Endothelial cell of umbilical vein (primary cell): ENCODE measurements at regions not wholly inside any gene's neighbourhood (a gene's known extent, or its start where the extent isn't known, plus 50 kb on each side); places are given as distances from the start of the nearest gene placed in this dataset.

Experiments used
- BruUV-seq: library from RNA; stranded (reverse); fragments of 400-500 nt; replicated peaks from 2 replicates; lab custom pipeline; 2021; lab: Mats Ljungman, UMichigan
- CTCF ChIA-PET: fragments of 300-600, 350-600 bp; sonication (Branson Sonifier 250); formaldehyde crosslinking; loops from one replicate; lab custom pipeline; 2021; ENCODE audit warnings: antibody characterized with exemption, inconsistent platforms; lab: Charles Lee
- POLR2A ChIA-PET: fragments of 300-600, 350-600 bp; sonication (Branson Sonifier 250); formaldehyde crosslinking; loops from one replicate; lab custom pipeline; 2021; ENCODE audit warnings: antibody characterized with exemption, inconsistent platforms; lab: Charles Lee
- DNase-seq: peaks from one replicate; pipeline ENCODE4 v3.0.0-alpha.2; 2011; ENCODE audit warnings: low read depth, low spot score
- FAIRE-seq: peaks from 2 replicates; lab custom pipeline; 2011; peaks lifted over from hg19 to GRCh38; lab: Jason Lieb, UNC
- H2AFZ ChIP-seq: 2 replicates; pipeline ENCODE4 v1.6.0; 2012; ENCODE audit warnings: low read depth, low read length, control low read depth, inconsistent platforms
- H3K27ac ChIP-seq: 2 replicates; pipeline ENCODE4 v1.5.1; 2011; ENCODE audit warnings: low read depth, mild to moderate bottlenecking, control low read depth, low read length, moderate library complexity; ENCODE audit not compliant: insufficient read depth
- H3K27me3 ChIP-seq, 2 experiments: 2 replicates each; pipeline versions ENCODE4 v1.6.0 to v1.6.1; 2011; ENCODE audit warnings: low read length in 2 of 2, mixed read lengths in 1 of 2; ENCODE audit not compliant: control insufficient read depth in 2 of 2, insufficient read depth in 2 of 2
- H3K36me3 ChIP-seq, 2 experiments: 2 replicates in 1 of 2; 3 replicates in 1 of 2; pipeline ENCODE4 v1.5.1; 2011; ENCODE audit warnings: low read length in 2 of 2, mild to moderate bottlenecking in 1 of 2, moderate library complexity in 1 of 2; ENCODE audit not compliant: control insufficient read depth in 2 of 2, insufficient read depth in 2 of 2; ENCODE audit errors: extremely low read depth in 1 of 2
- H3K4me1 ChIP-seq: 3 replicates; pipeline ENCODE4 v1.5.1; 2011; ENCODE audit warnings: mild to moderate bottlenecking, low read length; ENCODE audit not compliant: control insufficient read depth, insufficient read depth; ENCODE audit errors: extremely low read depth
- H3K4me2 ChIP-seq: 2 replicates; pipeline ENCODE4 v1.6.1; 2011; ENCODE audit warnings: low read length, control low read depth, mixed read lengths; ENCODE audit not compliant: insufficient read depth
- H3K4me3 ChIP-seq, 3 experiments: fragments of 200-600 bp in 1 of 3; sonication (generic), shearing (Covaris generic) in 1 of 3; replicated peaks in 1 of 3; 2 replicates each; pipeline ENCODE4 v1.5.1; 2011 to 2016; ENCODE audit warnings: control low read depth in 3 of 3, low read length in 3 of 3, mild to moderate bottlenecking in 2 of 3, inconsistent platforms in 1 of 3, low read depth in 1 of 3, moderate library complexity in 1 of 3; ENCODE audit not compliant: insufficient read depth in 1 of 3
- H3K79me2 ChIP-seq: 2 replicates; pipeline ENCODE4 v1.6.0; 2012; ENCODE audit warnings: low read length, inconsistent platforms; ENCODE audit not compliant: control insufficient read depth, insufficient read depth
- H3K9ac ChIP-seq: replicated peaks from 2 replicates; pipeline ENCODE3; 2011; ENCODE audit warnings: low read length, control low read depth; ENCODE audit not compliant: insufficient read depth; ENCODE audit errors: extremely low read depth
- H3K9me1 ChIP-seq: replicated peaks from 3 replicates; pipeline ENCODE4 v1.6.0; 2011; ENCODE audit warnings: mild to moderate bottlenecking, low read length; ENCODE audit not compliant: control insufficient read depth, insufficient read depth; ENCODE audit errors: extremely low read depth
- H3K9me3 ChIP-seq: replicated peaks from 2 replicates; pipeline ENCODE4 v1.5.1; 2012; ENCODE audit warnings: low read length, inconsistent platforms; ENCODE audit not compliant: control insufficient read depth, insufficient read depth
- H4K20me1 ChIP-seq: replicated peaks from 2 replicates; pipeline ENCODE3; 2011; ENCODE audit warnings: mild to moderate bottlenecking, low read length; ENCODE audit not compliant: control insufficient read depth, insufficient read depth; ENCODE audit errors: extremely low read depth
- EZH2 ChIP-seq: IDR thresholded peaks from 2 replicates; pipeline ENCODE4 v1.6.1; 2012; ENCODE audit warnings: borderline replicate concordance, low read depth, mild to moderate bottlenecking, moderate library complexity, low read length, inconsistent platforms; ENCODE audit not compliant: severe bottlenecking
- FOS ChIP-seq: IDR thresholded peaks from 2 replicates; pipeline ENCODE4 v1.6.1; 2011; ENCODE audit warnings: mild to moderate bottlenecking, low read length, moderate library complexity, borderline replicate concordance; ENCODE audit not compliant: insufficient read depth
- GATA2 ChIP-seq: IDR thresholded peaks from 2 replicates; pipeline ENCODE4 v1.7.0; 2011; ENCODE audit warnings: low read depth, mild to moderate bottlenecking, moderate library complexity, mixed read lengths, low read length; ENCODE audit not compliant: insufficient read length, insufficient read depth
- JUN ChIP-seq: IDR thresholded peaks from 2 replicates; pipeline ENCODE4 v1.6.1; 2011; ENCODE audit warnings: borderline replicate concordance, low read depth; ENCODE audit not compliant: insufficient read length, insufficient read depth
- MAX ChIP-seq: IDR thresholded peaks from 2 replicates; pipeline ENCODE4 v1.6.1; 2011; ENCODE audit not compliant: insufficient read depth, insufficient read length
- MYC ChIP-seq: IDR thresholded peaks from one replicate; pipeline ENCODE4 v1.6.1; 2011; ENCODE audit warnings: mild to moderate bottlenecking, low read depth, low read length
- POLR2A ChIP-seq: IDR thresholded peaks from 2 replicates; pipeline ENCODE4 v1.6.1; 2012; ENCODE audit warnings: low read depth, mild to moderate bottlenecking, control low read depth, low read length
- POLR2AphosphoS5 ChIP-seq: IDR thresholded peaks from 2 replicates; pipeline ENCODE4 v1.6.1; 2012; ENCODE audit warnings: low read depth, mild to moderate bottlenecking, control low read depth, low read length, moderate library complexity; ENCODE audit not compliant: insufficient read depth
- dilution Hi-C: fragments of 300-500 bp; cut with MboI; formaldehyde crosslinking; loops from one replicate; pipeline ENCODE4 v1.15.0; 2019; ENCODE audit warnings: low sequenced_read_pairs; ENCODE audit not compliant: extremely low pct_ligation_motif_present
- intact Hi-C: fragments of 100-400 bp; cut with micrococcal nuclease; formaldehyde crosslinking; loops from one replicate; pipeline ENCODE4 v1.10.0; 2022
- TF ChIP-seq, protein P1 (sequence below), 2 donors: IDR thresholded peaks; 1 replicate in 1 of 2; 2 replicates in 1 of 2; pipeline ENCODE4 v1.5.1; 2011; ENCODE audit warnings: low read length in 2 of 2, mild to moderate bottlenecking in 2 of 2, moderate library complexity in 2 of 2, control low read depth in 1 of 2, inconsistent platforms in 1 of 2, low read depth in 1 of 2; ENCODE audit not compliant: insufficient read depth in 1 of 2; ENCODE audit errors: extremely low read depth in 1 of 2

DNA sequence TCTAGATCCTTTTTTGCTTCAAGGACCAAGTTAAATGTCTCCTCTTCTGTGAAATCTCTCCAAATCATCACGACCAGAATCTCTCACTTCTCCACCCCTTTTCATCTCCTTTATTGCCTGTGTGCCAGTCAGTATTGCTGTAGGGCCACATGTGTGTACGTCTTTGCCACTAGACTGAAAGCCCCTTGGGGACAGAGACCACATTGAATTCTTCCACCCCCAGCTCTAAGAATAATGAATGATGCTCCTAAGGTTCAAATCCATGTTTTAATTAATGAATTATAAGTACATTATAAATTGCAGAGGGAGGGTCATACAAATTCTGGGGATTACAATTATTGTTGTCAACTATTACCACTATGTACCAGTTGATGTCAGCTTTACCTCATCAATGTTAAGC is 343.8 kb downstream of the USP25 start:
- DNase-seq (no peak), FAIRE-seq (no peak)
- TF ChIP-seq MAX, result no peak
- TF ChIP-seq MYC, result no peak
- no peak for TF ChIP-seq POLR2A
- TF ChIP-seq, protein P1, sequence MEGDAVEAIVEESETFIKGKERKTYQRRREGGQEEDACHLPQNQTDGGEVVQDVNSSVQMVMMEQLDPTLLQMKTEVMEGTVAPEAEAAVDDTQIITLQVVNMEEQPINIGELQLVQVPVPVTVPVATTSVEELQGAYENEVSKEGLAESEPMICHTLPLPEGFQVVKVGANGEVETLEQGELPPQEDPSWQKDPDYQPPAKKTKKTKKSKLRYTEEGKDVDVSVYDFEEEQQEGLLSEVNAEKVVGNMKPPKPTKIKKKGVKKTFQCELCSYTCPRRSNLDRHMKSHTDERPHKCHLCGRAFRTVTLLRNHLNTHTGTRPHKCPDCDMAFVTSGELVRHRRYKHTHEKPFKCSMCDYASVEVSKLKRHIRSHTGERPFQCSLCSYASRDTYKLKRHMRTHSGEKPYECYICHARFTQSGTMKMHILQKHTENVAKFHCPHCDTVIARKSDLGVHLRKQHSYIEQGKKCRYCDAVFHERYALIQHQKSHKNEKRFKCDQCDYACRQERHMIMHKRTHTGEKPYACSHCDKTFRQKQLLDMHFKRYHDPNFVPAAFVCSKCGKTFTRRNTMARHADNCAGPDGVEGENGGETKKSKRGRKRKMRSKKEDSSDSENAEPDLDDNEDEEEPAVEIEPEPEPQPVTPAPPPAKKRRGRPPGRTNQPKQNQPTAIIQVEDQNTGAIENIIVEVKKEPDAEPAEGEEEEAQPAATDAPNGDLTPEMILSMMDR (IDR thresholded peaks at IDR 0.05; ENCODE audit: extremely low read depth in 1 of 2, insufficient read depth in 1 of 2, low read depth in 1 of 2, low read length in 2 of 2), result no peak
- TF ChIP-seq GATA2, result no peak
- TF ChIP-seq POLR2AphosphoS5, result no peak
- TF ChIP-seq FOS, result no peak
- TF ChIP-seq JUN, result no peak
- TF ChIP-seq EZH2, result no peak
- Histone ChIP-seq H3K9me1 (no peaks in the 10 kb centered on the region), H3K4me1 (no peaks in the 10 kb centered on the region), H4K20me1 (no peaks in the 10 kb centered on the region), H3K9ac (no peak overlapping the region), H3K36me3 (no peaks in the 10 kb centered on the region), H3K79me2 (no peaks in the 10 kb centered on the region), H3K9me3 (no peaks in the 10 kb centered on the region), H3K27ac (no peak overlapping the region), H3K27me3 (no peaks in the 10 kb centered on the region), H2AFZ (no peak overlapping the region), H3K4me3 (no peak overlapping the region), H3K4me2 (no peak overlapping the region)
- no TSS peak for BruUV-seq
- dilution Hi-C loops, result no loop called here
- intact Hi-C loops, result no loop called here
- CTCF ChIA-PET, result interaction anchor here (2.0 kb wide), 2 partner anchors 8 to 256 kb away, joined by 6 to 8 read pairs; no protein-coding TSS in a partner anchor
- POLR2A ChIA-PET, result no interaction called here
